HepG2 (cell line): ENCODE measurements at regions not wholly inside any gene's neighbourhood (a gene's known extent, or its start where the extent isn't known, plus 50 kb on each side); places are given as distances from the start of the nearest gene placed in this dataset.

ENCODE experiments used
- ATAC-seq: fragments of 200-7000 bp; cut with Tn5 transposase; 3 replicates; pipeline ENCODE4 v1.9.1; 2020; ENCODE audit warnings: mild to moderate bottlenecking, moderate library complexity
- BruUV-seq: library from RNA; stranded (reverse); fragments of 400-500 nt; replicated peaks from 2 replicates; lab custom pipeline; 2021; lab: Mats Ljungman, UMichigan
- CTCF ChIA-PET: fragments of 300-600 bp; formaldehyde crosslinking; extraction: SDS; loops from one replicate; lab custom pipeline; 2021; ENCODE audit warnings: low total read pairs, inconsistent platforms, low intra/inter-chr PET ratio; lab: Yijun Ruan, JAX
- POLR2A ChIA-PET: fragments of 350-600 bp; sonication (Branson Sonifier 250); formaldehyde crosslinking; loops from one replicate; lab custom pipeline; 2020; ENCODE audit warnings: antibody characterized with exemption, inconsistent platforms; lab: Yijun Ruan, JAX
- DNase-seq: peaks from one replicate; pipeline ENCODE4 v3.0.0-alpha.2; 2015; ENCODE audit warnings: low spot score
- FAIRE-seq: peaks from 3 replicates; lab custom pipeline; 2011; peaks lifted over from hg19 to GRCh38; lab: Jason Lieb, UNC
- H2AFZ ChIP-seq: one replicate; pipeline ENCODE4 v1.6.1; 2011; ENCODE audit warnings: low read length, inconsistent platforms
- H3K27ac ChIP-seq: fragments of 300-600 bp; 3 replicates; pipeline ENCODE4 v1.8.0; 2011; ENCODE audit warnings: mixed run types, mild to moderate bottlenecking, mixed read lengths, low read length, inconsistent platforms; ENCODE audit not compliant: insufficient read depth; ENCODE audit errors: extremely low read length
- H3K27me3 ChIP-seq, 2 experiments: fragments of 200-600 bp in 1 of 2; 2 replicates in 1 of 2; 3 replicates in 1 of 2; pipeline versions ENCODE4 v1.6.0 to v1.8.0; 2011; ENCODE audit warnings: low read length in 2 of 2, mild to moderate bottlenecking in 2 of 2, moderate library complexity in 2 of 2, inconsistent platforms in 1 of 2; ENCODE audit not compliant: insufficient read depth in 2 of 2, control insufficient read depth in 1 of 2
- H3K36me3 ChIP-seq, 2 experiments: fragments of 200-600 bp in 1 of 2; replicated peaks in 1 of 2; 2 replicates in 1 of 2; 3 replicates in 1 of 2; pipeline versions ENCODE4 v1.5.1 to v1.8.0; 2011; ENCODE audit warnings: low read length in 2 of 2, inconsistent platforms in 1 of 2; ENCODE audit not compliant: insufficient read depth in 2 of 2, control insufficient read depth in 1 of 2
- H3K4me1 ChIP-seq: 2 replicates; pipeline ENCODE4 v1.5.1; 2012; ENCODE audit warnings: low read length, inconsistent platforms; ENCODE audit not compliant: insufficient read depth
- H3K4me2 ChIP-seq: 2 replicates; pipeline ENCODE4 v1.6.0; 2011; ENCODE audit warnings: low read depth, low read length, inconsistent platforms
- H3K4me3 ChIP-seq, 3 experiments: fragments of 200-600 bp in 1 of 3; sonication (generic), shearing (Covaris generic) in 1 of 3; replicated peaks in 1 of 3; 2 replicates each; pipeline ENCODE4 v1.5.1; 2011 to 2016; ENCODE audit warnings: low read length in 3 of 3, inconsistent platforms in 2 of 3, low read depth in 2 of 3, mild to moderate bottlenecking in 2 of 3, control low read depth in 1 of 3, mixed read lengths in 1 of 3; ENCODE audit not compliant: insufficient read depth in 1 of 3
- H3K79me2 ChIP-seq: one replicate; pipeline ENCODE4 v1.6.1; 2011; ENCODE audit warnings: low read length, inconsistent platforms; ENCODE audit not compliant: insufficient read depth
- H3K9ac ChIP-seq: 2 replicates; pipeline ENCODE4 v1.6.0; 2011; ENCODE audit warnings: mild to moderate bottlenecking, low read depth, low read length, inconsistent platforms; ENCODE audit not compliant: insufficient read depth
- H3K9me3 ChIP-seq: 2 replicates; pipeline ENCODE4 v1.5.1; 2012; ENCODE audit warnings: mild to moderate bottlenecking, low read length
- H4K20me1 ChIP-seq: 2 replicates; pipeline ENCODE4 v1.6.0; 2011; ENCODE audit warnings: inconsistent platforms, mild to moderate bottlenecking, low read length, moderate library complexity; ENCODE audit not compliant: insufficient read depth
- BCLAF1 ChIP-seq: fragments of 450-650 bp; IDR thresholded peaks from 2 replicates; pipeline ENCODE4 v1.6.1; 2017; ENCODE audit warnings: mild to moderate bottlenecking
- CEBPG ChIP-seq: IDR thresholded peaks from 2 replicates; pipeline ENCODE4 v1.6.1; 2016
- CHD4 ChIP-seq: fragments of 200-600 bp; sonication (generic); IDR thresholded peaks from 2 replicates; pipeline ENCODE4 v1.7.0; 2017; ENCODE audit warnings: mild to moderate bottlenecking, low read length, borderline replicate concordance
- FLYWCH1 ChIP-seq: sonication (generic); formaldehyde crosslinking; IDR thresholded peaks from 2 replicates; pipeline ENCODE4 v1.8.1; 2023; ENCODE audit warnings: mild to moderate bottlenecking, missing genetic modification reagents
- KDM4B ChIP-seq: sonication (generic); formaldehyde crosslinking; IDR thresholded peaks from 2 replicates; pipeline ENCODE4 v1.4.0; 2020; ENCODE audit warnings: missing genetic modification reagents
- NKX3-1 ChIP-seq: sonication (generic); formaldehyde crosslinking; IDR thresholded peaks from 2 replicates; pipeline ENCODE4 v1.5.0; 2020; ENCODE audit warnings: missing genetic modification reagents
- POLR2A ChIP-seq, 2 experiments: IDR thresholded peaks; 2 replicates each; pipeline ENCODE4 v1.6.1; 2011; ENCODE audit warnings: low read depth in 2 of 2, low read length in 2 of 2, mild to moderate bottlenecking in 1 of 2, moderate library complexity in 1 of 2; ENCODE audit not compliant: insufficient read depth in 1 of 2
- SAP130 ChIP-seq: IDR thresholded peaks from 2 replicates; pipeline ENCODE4 v1.6.1; 2016; ENCODE audit warnings: low read depth
- SOX13 ChIP-seq, 3 experiments: fragments of 450-650 bp in 1 of 3; sonication (generic) in 1 of 3; formaldehyde crosslinking in 1 of 3; IDR thresholded peaks in 2 of 3; conservative IDR thresholded peaks in 1 of 3; 2 replicates each; pipeline versions ENCODE4 v1.5.0 to v1.6.1; 2016 to 2020; ENCODE audit warnings: antibody characterized with exemption in 1 of 3, mild to moderate bottlenecking in 1 of 3, missing compliant biosample characterization in 1 of 3, missing genetic modification reagents in 1 of 3, moderate library complexity in 1 of 3
- SOX5 ChIP-seq: IDR thresholded peaks from 2 replicates; pipeline ENCODE4 v1.6.1; 2016; ENCODE audit warnings: borderline replicate concordance
- TAF15 ChIP-seq: fragments of 200-400 bp; formaldehyde crosslinking; IDR thresholded peaks from one replicate; pipeline ENCODE4 v1.6.1; 2018; ENCODE audit warnings: mild to moderate bottlenecking, low read depth, low read length; ENCODE audit not compliant: poor library complexity, severe bottlenecking
- USF2 ChIP-seq, 2 experiments: sonication (generic) in 1 of 2; formaldehyde crosslinking in 1 of 2; IDR thresholded peaks; 2 replicates each; pipeline versions ENCODE4 v1.5.1 to v1.6.1; 2011 to 2020; ENCODE audit warnings: borderline replicate concordance in 1 of 2, low read depth in 1 of 2, low read length in 1 of 2, mild to moderate bottlenecking in 1 of 2, missing genetic modification reagents in 1 of 2, moderate library complexity in 1 of 2
- ZNF282 ChIP-seq: fragments of 450-650 bp; IDR thresholded peaks from 2 replicates; pipeline ENCODE4 v1.6.1; 2018; ENCODE audit not compliant: partially characterized antibody
- ZNF577 ChIP-seq: sonication (generic); formaldehyde crosslinking; IDR thresholded peaks from 2 replicates; pipeline ENCODE4 v1.4.0; 2020; ENCODE audit warnings: mild to moderate bottlenecking, low read depth, missing genetic modification reagents, borderline replicate concordance
- ZNF841 ChIP-seq: sonication (generic); formaldehyde crosslinking; IDR thresholded peaks from 2 replicates; pipeline ENCODE4 v1.8.1; 2023; ENCODE audit warnings: missing genetic modification reagents, borderline replicate concordance
- ZNF879 ChIP-seq: sonication (generic); formaldehyde crosslinking; IDR thresholded peaks from 2 replicates; pipeline ENCODE4 v1.8.1; 2023; ENCODE audit warnings: missing genetic modification reagents
- WGBS: methylation state at CpG from one replicate; pipeline ENCODE4 v1.1.6; 2017; ENCODE audit warnings: low lambda C conversion rate; 5-methylcytosine and 5-hydroxymethylcytosine counted together
- in situ Hi-C: cut with HindIII; loops from 2 replicates; pipeline ENCODE4 v1.10.0; 2017; ENCODE audit warnings: low pct_unique_long_range_greater_than_20kb; ENCODE audit not compliant: extremely low pct_ligation_motif_present
- intact Hi-C: fragments of 100-400 bp; cut with micrococcal nuclease; formaldehyde crosslinking; loops from one replicate; pipeline ENCODE4 v1.10.0; 2022; ENCODE audit not compliant: unreplicated experiment

- no TSS peak for BruUV-seq
- DNase-seq: no peak
- WGBS: 46% methylated on average over 7 of the region's 8 CpGs
- H3K9ac ChIP-seq: no peak overlapping the region
- intact Hi-C loops: no loop called here
- TF ChIP-seq BCLAF1 (no peak), SAP130 (CRISPR knock-in tag) (no peak), FLYWCH1 (CRISPR knock-in tag) (no peak), ZNF841 (CRISPR knock-in tag) (no peak), ZNF577 (CRISPR knock-in tag) (no peak), USF2 (IDR thresholded peaks at IDR 0.05; ENCODE audit: low read depth, low read length) (no peak), USF2 (CRISPR knock-in tag; IDR thresholded peaks at IDR 0.05; ENCODE audit: borderline replicate concordance) (no peak), CHD4 (no peak), ZNF282 (no peak), SOX5 (CRISPR knock-in tag) (no peak), CEBPG (CRISPR knock-in tag) (no peak), SOX13 (IDR thresholded peaks at IDR 0.05) (no peak), SOX13 (CRISPR knock-in tag; conservative IDR thresholded peaks at IDR 0.05 in 1 of 2, IDR thresholded peaks at IDR 0.05 in 1 of 2) (no peak), ZNF879 (CRISPR knock-in tag) (no peak), NKX3-1 (CRISPR knock-in tag) (no peak), KDM4B (CRISPR knock-in tag) (no peak), POLR2A (IDR thresholded peaks at IDR 0.05; ENCODE audit: insufficient read depth in 1 of 2, low read depth in 2 of 2, low read length in 2 of 2) (no peak), TAF15 (no peak)
- no peak overlapping the region for H2AFZ ChIP-seq
- POLR2A ChIA-PET: no interaction called here
- H3K9me3 ChIP-seq: no peaks in the 10 kb centered on the region
- H3K4me2 ChIP-seq: no peak overlapping the region
- H4K20me1 ChIP-seq: no peaks in the 10 kb centered on the region
- H3K4me3 ChIP-seq: no peak overlapping the region
- no peaks in the 10 kb centered on the region for H3K4me1 ChIP-seq
- H3K27me3 ChIP-seq: no peaks in the 10 kb centered on the region
- H3K79me2 ChIP-seq: no peaks in the 10 kb centered on the region
- in situ Hi-C loops: no loop called here
- ATAC-seq: no peak
- H3K27ac ChIP-seq: no peak overlapping the region
- no peaks in the 10 kb centered on the region for H3K36me3 ChIP-seq
- CTCF ChIA-PET: no interaction called here
- FAIRE-seq: no peak
Measured at GRCh38 chr12:78483767-78484315, 380.7 kb upstream of the SYT1 start.
